ENCODE measurements at regions not wholly inside any gene's neighbourhood (a gene's known extent, or its start where the extent isn't known, plus 50 kb on each side); places are given as distances from the start of the nearest gene placed in this dataset.

DNA sequence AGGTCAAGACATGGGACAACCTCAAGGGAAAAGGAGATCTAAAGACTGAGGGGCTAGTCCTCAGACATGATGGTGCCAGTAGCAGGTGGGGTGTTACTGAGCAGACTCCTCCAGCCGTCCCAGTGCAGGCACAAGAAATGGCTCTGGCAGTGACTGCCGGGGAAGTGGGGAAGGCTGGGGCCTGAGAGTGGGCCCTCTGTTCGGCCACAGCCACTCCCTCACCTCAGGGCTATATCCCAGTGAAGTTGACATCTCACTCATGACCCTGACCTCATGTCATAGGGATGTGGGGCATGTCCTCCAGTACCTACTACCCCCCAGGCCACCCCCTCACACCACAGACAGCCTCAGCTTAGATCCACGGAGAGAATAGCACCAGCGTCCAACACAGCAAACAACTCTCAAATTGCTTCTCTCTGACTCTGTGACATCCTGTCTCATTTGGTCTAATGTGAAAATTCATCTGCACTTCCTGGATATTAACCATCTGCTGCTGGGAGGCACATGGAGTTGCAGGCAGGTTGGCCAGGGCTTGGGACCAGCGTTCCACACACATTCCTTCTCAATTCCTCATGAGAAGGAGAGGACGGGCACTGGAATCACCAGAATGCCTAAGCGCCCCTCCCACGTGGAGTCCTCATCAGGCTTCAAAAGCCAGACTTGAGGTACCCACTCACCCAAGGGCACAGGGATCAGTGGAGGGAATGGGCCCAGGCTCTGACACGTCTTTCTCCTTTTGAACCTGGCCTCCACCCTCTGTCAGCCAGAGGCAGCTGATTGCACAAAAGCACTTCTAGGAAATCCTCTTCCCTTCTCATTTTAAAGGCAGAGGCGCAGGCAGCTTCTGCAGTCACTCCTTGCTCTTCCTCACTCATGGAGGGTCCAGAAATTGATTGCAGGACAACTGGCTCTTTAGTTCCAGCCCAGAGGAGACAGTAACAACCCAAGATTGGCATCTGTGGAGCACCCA is 163.6 kb upstream of the CST7 start:
- H3K4me1 ChIP-seq = peaks cover 0 to 8% (median 0%) of the 10 kb centered on the region in 6 donors
- TF ChIP-seq, protein P1, sequence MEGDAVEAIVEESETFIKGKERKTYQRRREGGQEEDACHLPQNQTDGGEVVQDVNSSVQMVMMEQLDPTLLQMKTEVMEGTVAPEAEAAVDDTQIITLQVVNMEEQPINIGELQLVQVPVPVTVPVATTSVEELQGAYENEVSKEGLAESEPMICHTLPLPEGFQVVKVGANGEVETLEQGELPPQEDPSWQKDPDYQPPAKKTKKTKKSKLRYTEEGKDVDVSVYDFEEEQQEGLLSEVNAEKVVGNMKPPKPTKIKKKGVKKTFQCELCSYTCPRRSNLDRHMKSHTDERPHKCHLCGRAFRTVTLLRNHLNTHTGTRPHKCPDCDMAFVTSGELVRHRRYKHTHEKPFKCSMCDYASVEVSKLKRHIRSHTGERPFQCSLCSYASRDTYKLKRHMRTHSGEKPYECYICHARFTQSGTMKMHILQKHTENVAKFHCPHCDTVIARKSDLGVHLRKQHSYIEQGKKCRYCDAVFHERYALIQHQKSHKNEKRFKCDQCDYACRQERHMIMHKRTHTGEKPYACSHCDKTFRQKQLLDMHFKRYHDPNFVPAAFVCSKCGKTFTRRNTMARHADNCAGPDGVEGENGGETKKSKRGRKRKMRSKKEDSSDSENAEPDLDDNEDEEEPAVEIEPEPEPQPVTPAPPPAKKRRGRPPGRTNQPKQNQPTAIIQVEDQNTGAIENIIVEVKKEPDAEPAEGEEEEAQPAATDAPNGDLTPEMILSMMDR (IDR thresholded peaks at IDR 0.05 in 8 of 11, conservative IDR thresholded peaks at IDR 0.05 in 3 of 11) = no peak
- no peak for TF ChIP-seq POLR2AphosphoS5 (IDR thresholded peaks at IDR 0.05)
- no peak for TF ChIP-seq POLR2A (IDR thresholded peaks at IDR 0.05)
- 67 to 80% (median 73%) methylated on average over 11 of the region's 11 CpGs for WGBS, 5 donors
- no peaks in the 10 kb centered on the region for H3K9me3 ChIP-seq
- no peak overlapping the region for H3K27ac ChIP-seq
- no peak overlapping the region for H3K4me3 ChIP-seq
- no peaks in the 10 kb centered on the region for H3K36me3 ChIP-seq
- peak; percentile 54 for DNase-seq
- intact Hi-C loops (cut with DNase I; ENCODE audit: low total_unique reads) = no loop called here
- peaks cover 0 to 17% (median 0%) of the 10 kb centered on the region in 7 donors for H3K27me3 ChIP-seq (replicated peaks in 1 of 7)

DNA sequence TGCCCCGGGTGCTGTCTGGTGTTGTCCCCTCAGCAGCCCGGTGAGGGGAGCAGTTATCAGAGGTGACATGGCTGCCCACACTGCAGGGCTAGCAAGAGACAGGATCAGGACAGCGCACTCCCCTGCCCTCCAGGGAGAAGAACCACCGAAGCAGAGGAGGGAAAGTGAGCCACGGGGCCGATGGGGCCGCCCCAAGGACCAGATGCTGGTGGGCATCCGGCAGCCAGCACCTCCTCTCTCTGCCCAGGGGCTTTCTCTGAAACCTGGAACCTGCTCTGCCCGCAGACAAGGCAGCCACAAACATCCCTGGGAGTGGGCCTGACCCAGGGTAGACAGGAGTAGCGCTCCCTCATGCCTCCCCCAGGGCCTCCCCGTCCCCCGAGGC is 163.0 kb upstream of the CST7 start:
- Histone ChIP-seq H3K4me3 (no peak overlapping the region), H3K4me1 (peaks cover 0 to 8% (median 0%) of the 10 kb centered on the region in 6 donors), H3K27me3 (replicated peaks in 1 of 7) (peaks cover 0 to 10% (median 0%) of the 10 kb centered on the region in 7 donors), H3K27ac (no peak overlapping the region), H3K9me3 (no peaks in the 10 kb centered on the region), H3K36me3 (no peaks in the 10 kb centered on the region)
- TF ChIP-seq POLR2AphosphoS5 (IDR thresholded peaks at IDR 0.05) = no peak
- TF ChIP-seq POLR2A (IDR thresholded peaks at IDR 0.05) = no peak
- TF ChIP-seq, protein P1 (IDR thresholded peaks at IDR 0.05 in 8 of 11, conservative IDR thresholded peaks at IDR 0.05 in 3 of 11) = no peak
- peak; percentile 71 for DNase-seq
- WGBS, 5 donors = 84 to 93% (median 86%) methylated on average over 11 to 12 of the region's 12 CpGs
- intact Hi-C loops (cut with DNase I; ENCODE audit: low total_unique reads) = no loop called here

DNA sequence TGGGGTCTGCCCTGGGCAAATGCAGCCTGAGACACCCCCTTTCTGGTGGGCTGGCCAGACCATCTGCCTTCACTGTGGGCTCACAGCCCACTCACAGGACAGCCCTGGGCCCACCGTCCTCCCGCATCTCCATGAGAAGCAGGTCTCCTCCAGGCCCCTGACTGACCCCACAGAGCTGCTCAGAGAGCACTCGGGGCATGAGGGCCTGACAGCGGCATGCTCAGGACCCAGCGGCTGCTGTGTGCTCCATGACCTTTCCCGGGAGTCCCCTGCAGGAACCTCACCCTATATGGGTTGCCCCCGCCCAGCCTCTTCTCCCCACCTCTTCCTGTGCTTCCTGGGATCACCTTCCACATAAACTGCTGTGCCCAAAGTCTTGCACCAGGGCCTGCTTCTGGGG is 162.4 kb upstream of the CST7 start:
- Histone ChIP-seq H3K4me3 (no peak overlapping the region), H3K27ac (no peak overlapping the region), H3K4me1 (peaks cover 0 to 8% (median 0%) of the 10 kb centered on the region in 6 donors), H3K9me3 (no peaks in the 10 kb centered on the region), H3K36me3 (no peaks in the 10 kb centered on the region), H3K27me3 (replicated peaks in 1 of 7) (peaks cover 0 to 5% (median 0%) of the 10 kb centered on the region in 7 donors)
- TF ChIP-seq, protein P1 (IDR thresholded peaks at IDR 0.05 in 8 of 11, conservative IDR thresholded peaks at IDR 0.05 in 3 of 11) = no peak
- TF ChIP-seq POLR2A (IDR thresholded peaks at IDR 0.05) = no peak
- no peak for TF ChIP-seq POLR2AphosphoS5 (IDR thresholded peaks at IDR 0.05)
- 85 to 94% (median 91%) methylated on average over 6 to 7 of the region's 7 CpGs for WGBS, 5 donors
- intact Hi-C loops (cut with DNase I; ENCODE audit: low total_unique reads) = no loop called here
- peak; percentile 71 for DNase-seq

DNA sequence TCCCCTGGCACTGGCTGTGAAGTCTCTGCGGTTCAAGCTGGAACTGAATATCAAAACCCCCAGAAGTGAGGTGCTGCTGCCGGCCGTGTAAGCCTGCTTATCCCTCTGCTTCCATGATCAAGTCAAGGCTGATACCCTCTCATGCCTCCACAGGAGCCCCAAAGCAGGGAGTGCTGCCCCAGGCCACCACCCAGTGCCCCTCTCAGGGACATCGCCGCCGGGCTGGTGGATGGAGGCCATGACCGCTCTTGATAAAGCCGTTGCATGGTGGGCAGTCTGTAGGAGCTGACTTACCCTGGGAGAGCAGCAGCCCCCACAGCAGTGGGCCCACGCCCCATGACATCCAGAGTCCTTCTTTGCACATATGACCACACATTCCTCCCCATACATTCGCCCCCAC is 162.0 kb upstream of the CST7 start:
- Histone ChIP-seq H3K36me3 (no peaks in the 10 kb centered on the region), H3K4me3 (no peak overlapping the region), H3K4me1 (peaks cover 0 to 8% (median 0%) of the 10 kb centered on the region in 6 donors), H3K9me3 (no peaks in the 10 kb centered on the region), H3K27ac (no peak overlapping the region), H3K27me3 (replicated peaks in 1 of 7) (peaks cover 0 to 5% (median 0%) of the 10 kb centered on the region in 7 donors)
- TF ChIP-seq, protein P1 (IDR thresholded peaks at IDR 0.05 in 8 of 11, conservative IDR thresholded peaks at IDR 0.05 in 3 of 11) = no peak
- no peak for TF ChIP-seq POLR2A (IDR thresholded peaks at IDR 0.05)
- no peak for TF ChIP-seq POLR2AphosphoS5 (IDR thresholded peaks at IDR 0.05)
- DNase-seq = peak; percentile 66
- intact Hi-C loops (cut with DNase I; ENCODE audit: low total_unique reads) = no loop called here
- 83 to 93% (median 90%) methylated on average over 9 to 10 of the region's 10 CpGs for WGBS, 5 donors
